NCI-H128 (cell line): ENCODE measurements at regions not wholly inside any gene's neighbourhood (a gene's known extent, or its start where the extent isn't known, plus 50 kb on each side); places are given as distances from the start of the nearest gene placed in this dataset.
"Not testable (repeated sequence)": the region's sequence is repeated elsewhere in the genome, so short reads cannot be mapped to it uniquely, and the experiment has no call there.

Source experiments
- DNase-seq: peaks from one replicate; lab custom pipeline; 2025; ENCODE audit not compliant: unreplicated experiment; lab: John Stamatoyannopoulos, UW

GRCh38 chr2:52416340-52416739 is 1351.3 kb upstream of the CHAC2 start:
- no peak for DNase-seq

DNA sequence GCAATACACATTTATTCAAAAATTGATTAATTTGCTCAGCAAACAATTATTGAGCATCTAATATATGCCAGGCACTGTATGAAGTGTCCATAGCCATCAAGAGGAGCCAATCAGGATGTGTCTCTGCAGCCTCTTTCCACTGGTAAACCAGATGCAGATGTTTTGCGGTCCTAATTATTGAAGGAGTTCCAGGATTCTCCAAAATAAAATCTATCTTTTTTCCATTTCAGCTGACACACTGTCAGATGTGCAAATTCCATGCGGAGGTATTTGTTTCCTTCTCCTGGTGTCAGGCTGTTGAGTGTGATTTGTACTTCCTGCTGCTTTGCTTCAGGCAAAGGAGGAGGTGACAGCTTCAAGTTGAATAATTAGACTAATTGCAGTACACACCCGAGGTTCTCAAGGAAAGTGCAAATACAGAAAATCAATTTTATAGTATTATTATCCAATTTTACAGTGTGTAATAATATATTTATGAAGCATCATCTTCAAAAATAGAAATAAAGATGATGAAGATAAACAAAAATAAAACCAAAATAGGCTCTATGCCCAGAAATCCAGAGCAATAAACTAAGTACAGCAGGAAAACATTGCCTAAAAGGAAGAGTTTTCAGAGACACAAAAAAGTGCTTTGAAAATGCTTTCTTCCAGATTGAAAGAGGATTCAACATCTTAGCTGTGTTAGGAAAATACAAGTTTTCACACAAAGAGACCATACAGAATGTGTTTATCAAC is 1352.9 kb upstream of the CHAC2 start:
- no peak for DNase-seq

DNA sequence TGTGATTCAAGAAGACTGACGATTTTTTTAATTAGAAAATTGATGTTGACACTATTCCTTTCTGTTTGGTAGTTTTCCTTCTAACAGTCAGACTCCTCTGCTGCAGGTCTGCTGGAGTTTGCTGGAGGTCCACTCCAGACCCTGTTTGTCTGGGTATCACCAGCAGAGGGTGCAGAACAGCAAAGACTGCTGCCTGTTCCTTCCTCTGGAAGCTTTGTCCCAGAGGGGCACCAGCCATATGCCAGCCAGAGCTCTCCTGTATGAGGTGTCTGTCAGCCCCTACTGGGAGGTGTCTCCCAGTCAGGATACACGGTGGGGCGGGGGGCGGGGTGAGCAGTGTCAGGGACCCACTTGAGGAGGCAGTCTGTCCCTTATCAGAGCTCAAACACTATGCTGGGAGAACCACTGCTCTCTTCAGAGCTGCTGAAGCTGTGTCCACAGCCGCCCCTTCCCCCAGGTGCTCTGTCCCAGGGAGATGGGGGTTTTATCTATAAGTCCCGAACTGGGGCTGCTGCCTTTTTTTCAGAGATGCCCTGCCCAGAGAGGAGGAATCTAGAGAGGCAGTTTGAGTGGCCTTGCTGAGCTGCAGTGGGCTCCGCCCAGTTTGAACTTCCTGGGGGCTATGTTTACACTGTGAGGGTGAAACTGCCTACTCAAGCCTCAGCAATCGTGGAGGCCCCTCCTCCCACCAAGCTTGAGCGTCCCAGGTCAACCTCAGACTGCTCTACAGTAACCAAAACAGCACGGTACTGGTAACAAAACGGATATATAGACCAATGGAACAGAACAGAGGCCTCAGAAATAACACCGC is 1358.1 kb upstream of the CHAC2 start:
- DNase-seq: not testable (repeated sequence)

DNA sequence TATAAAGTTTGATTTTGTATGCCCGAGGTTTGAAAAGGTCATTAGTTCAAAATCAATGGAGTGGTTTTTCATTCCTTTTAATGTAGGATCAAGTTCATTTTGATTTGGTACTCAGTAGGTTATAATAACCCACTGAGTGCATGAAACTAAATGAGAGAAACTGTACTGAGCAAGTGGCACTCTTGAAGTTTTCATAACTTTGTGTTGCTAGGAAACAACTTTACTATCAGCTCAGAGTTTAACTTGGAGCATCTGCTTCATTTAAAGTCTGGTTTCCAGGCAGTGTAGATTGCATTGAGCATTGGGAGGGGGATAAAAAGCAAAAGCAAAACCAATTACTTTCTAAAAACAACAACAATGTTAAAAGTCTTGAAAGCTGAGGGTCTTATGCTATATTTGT is 1361.6 kb upstream of the CHAC2 start:
- DNase-seq: no peak

DNA sequence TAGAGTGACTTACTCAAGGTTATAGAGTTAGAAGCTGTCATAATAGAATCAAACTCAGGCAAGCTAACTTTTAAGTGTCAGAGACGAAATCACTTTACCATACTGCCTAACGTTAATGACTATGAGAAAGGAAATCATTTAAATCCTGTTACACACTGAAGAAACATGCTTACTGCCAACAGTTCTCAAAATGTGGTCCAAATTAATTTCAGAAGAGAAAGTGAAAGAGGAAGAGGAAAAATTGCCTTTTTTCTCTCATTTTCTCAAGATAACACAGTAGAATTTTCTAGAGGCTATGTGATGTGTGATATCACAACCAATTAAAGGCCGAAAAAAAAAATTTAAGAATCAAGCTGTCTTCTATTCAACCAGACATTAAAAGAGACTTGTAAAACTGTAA is 1362.7 kb upstream of the CHAC2 start:
- DNase-seq: no peak

DNA sequence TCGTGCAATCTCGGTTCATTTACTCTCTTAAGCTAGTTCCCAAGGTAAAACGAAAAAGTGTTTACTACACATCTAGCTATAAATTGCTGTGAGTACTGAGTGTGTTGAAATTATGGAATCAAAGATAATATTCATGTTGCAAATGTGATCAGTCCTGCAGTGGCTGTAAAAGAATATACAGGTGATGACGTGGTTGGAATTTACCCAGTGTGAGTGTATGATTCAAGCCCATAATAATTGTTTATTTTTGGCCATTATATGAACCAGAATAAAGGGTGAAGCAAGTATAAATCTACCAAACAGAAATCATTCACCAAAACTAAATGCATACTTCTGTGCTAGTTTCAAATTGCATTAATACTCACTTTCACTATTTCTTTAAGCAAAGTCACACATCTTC is 1363.6 kb upstream of the CHAC2 start:
- no peak for DNase-seq

- DNase-seq: no peak
These were observed 1365.5 kb upstream of the CHAC2 start for GRCh38 chr2:52402128-52402527.

GRCh38 chr2:52396836-52397235 is 1364.9 kb upstream of the NRXN1 start:
- no peak for DNase-seq

DNA sequence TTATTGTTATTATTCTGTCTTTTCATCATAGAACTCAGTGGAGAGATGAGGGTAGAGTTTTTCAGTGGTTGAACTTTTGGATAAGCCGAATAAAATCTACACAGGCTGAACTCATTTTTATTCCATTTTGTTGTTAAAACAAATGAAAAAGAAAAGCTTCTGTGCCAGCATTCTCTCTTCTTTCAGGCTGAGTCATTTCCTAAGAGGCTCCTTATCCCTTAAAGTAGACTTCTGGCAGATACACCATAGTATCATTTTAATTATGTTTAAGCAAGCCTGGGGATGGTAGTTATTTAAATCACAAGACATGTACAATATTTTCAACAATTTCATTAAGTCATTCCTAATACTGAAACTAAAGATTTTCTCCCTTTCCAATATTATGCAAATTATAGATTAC is 1364.0 kb upstream of the NRXN1 start:
- DNase-seq: no peak

DNA sequence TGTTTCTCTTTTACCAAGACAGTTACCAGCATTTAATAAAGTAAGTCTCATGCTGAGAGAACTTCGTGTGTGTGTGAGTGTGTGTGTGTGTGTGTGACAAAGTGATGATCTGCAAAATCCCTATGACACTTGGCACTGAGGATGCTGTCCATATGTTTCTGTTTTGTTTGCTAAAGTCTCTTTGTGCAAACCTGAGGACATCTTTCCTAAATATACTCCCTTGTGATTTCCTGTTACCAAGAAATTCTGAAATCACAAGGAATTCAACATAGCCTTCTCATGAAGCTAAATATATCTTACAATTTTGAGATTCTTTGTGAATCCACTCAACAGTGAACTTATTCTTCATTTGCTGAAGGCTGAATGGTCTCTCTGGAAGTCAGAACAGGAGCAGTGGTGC is 1359.7 kb upstream of the NRXN1 start:
- DNase-seq: no peak

DNA sequence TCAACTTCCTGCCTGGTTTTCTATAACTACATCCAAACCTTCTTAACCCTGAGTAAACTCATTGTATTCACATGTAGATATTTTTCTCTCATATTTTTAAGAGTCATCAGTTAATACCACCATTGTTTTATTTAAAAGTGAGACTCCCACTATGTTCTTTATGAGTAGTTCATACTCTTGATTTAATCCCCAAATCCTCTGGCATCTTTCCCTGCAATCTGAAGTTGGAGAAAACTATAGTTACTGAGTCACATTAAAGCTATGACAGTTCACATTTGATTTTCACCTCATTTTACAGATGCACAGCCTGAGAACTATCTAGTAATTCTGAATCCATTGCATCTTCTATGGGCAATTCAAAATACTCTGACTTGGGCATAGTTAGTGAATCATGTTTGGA is 1358.7 kb upstream of the NRXN1 start:
- DNase-seq: no peak

DNA sequence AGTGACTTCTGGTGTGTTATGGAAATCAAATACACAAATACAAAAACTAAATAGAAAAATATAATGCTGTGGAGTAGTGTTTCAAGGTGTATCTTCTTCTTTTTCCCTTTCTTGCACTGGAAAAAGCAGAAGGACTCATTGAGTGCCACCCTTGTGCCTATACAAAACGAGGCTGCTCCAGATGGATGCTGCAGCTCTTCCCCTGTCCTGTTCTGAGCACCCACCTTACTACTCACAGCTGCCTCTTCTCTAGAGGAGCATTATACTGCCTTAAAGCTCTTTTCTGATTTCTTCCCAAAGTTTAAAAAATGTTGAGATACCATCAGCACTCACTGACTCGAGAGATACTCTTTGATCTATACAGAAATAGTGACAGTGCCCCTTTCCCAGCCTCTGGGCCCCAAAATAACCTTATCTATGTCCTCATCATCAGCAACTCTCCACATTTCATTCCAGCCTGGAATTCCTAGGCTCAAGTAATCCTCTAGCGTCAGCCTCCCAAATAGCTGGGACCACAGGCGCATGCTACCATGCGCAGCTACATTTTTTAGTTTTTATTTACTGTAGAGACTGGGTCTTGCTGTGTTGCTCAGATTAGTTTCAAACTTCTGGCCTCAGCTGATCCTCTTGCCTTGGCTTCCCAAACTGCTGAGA is 1356.1 kb upstream of the NRXN1 start:
- DNase-seq: no peak

GRCh38 chr2:52386433-52387030 is 1354.6 kb upstream of the NRXN1 start:
- no peak for DNase-seq

GRCh38 chr2:52383541-52383940 is 1351.6 kb upstream of the NRXN1 start:
- DNase-seq: no peak

GRCh38 chr2:52369178-52369577 is 1337.2 kb upstream of the NRXN1 start:
- DNase-seq: no peak

- DNase-seq: no peak
These were observed 1336.2 kb upstream of the NRXN1 start for GRCh38 chr2:52368141-52368540.

- DNase-seq: no peak
These were observed 1334.0 kb upstream of the NRXN1 start for GRCh38 chr2:52365946-52366345.

DNA sequence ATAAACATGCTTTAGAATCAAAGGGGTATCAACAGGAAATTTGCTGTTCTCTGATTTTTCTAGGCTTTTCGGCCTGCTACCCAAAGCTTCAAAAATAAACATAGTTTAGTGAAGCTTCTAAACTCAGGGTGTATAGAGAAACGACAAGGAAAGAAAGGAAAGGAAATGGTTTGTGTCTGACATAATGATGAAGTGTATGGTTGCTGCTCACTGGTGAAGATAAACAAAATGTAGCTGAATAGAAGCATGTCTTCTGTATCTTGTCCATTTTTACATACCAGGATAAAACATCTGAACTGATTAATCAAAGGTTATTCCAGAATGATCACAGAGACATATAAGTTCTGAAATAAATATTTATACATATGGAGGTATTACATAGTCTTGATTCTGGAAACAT is 1324.6 kb upstream of the NRXN1 start:
- DNase-seq: no peak

- no peak for DNase-seq
These were observed 1315.4 kb upstream of the NRXN1 start for GRCh38 chr2:52347292-52347691.

DNA sequence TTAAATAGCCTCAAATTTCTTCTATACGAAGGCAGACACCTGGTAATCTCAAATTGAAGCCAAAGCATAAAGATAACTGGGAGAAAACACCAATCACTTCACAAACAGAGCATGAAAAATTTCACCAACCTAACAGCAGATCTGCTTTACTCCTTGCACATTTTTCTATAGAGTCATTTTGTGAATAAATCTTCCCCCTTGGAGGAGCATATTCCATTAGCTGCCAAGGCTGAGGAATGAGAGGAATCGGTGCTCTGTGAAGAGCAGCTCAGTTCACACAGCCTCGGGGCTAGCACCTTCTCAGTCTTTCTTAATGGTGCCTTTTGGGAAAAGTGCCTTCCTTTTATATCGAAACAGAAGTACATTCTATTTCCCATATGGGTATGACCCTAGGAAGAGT is 1313.7 kb upstream of the NRXN1 start:
- no peak for DNase-seq

- no peak for DNase-seq
These were observed 1313.2 kb upstream of the NRXN1 start for GRCh38 chr2:52345082-52345481.
